ENCODE measurements at regions not wholly inside any gene's neighbourhood (a gene's known extent, or its start where the extent isn't known, plus 50 kb on each side); places are given as distances from the start of the nearest gene placed in this dataset.
"Not testable (repeated sequence)": the region's sequence is repeated elsewhere in the genome, so short reads cannot be mapped to it uniquely, and the experiment has no call there.

DNA sequence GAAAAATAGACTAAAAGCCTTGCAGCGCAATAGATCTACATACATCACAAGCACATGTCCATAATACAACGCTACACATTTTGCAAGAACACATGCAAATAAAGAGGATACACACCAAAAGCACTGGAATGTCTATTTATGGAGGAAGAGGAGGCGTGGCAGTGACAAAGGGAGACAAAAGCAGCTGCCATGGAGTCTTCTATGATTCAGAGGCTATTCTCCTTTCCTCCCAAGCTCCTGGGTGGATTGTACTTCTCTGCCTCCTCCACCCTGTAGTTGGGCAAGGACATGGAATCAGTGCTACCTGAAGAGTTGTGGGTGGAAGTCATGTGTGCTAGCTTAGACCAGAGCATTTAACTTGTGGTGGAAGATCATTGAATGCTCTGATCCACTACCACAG, 57.9 kb upstream of the ABHD2 start:
- DNase-seq: no peak

GRCh38 chr15:89031637-89032285, 56.5 kb upstream of the ABHD2 start:
- not testable (repeated sequence) for DNase-seq

DNA sequence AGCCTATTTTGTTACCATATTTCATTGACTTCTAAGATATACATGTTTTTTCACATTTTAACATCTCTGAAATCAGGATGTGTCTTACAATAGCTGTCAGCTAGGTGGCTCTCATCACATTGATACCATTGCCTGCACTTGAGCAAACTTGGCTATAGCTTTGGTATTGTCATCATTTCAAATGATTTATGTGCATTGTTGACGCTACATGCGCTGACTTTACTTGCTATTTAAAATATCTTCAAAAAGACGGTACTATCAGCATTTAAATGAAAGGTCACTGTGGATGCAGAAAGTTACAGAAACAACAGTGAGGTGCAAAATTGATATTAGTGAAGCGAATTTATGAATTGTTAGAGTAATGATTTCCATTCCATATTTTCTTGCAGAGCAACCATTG, 54.0 kb upstream of the ABHD2 start:
- DNase-seq: peak; percentile 14

- DNase-seq: no peak
These were observed 53.1 kb upstream of the ABHD2 start for GRCh38 chr15:89035150-89035549.

GRCh38 chr15:89035658-89036057, 52.6 kb upstream of the ABHD2 start:
- no peak for DNase-seq

DNA sequence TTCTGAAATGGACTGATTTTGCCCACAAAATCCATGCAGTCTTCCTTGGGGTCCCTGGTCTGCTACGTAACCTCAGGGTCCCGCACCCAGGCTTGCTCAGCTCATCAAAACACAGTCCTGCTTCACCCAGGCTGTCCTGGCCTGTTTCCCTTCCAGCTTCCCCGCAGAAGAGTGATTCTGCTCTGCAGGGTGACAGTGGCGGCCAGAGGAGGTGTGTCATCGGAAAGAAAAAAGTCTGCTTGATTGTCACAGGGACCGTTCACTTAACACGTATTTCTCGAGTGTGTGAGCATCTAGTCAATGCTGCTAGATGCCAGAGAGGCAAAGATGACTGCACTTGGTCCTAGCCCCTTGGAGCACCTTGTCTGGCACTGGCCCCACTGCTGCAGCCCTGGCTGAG, 50.1 kb upstream of the ABHD2 start:
- no peak for DNase-seq
